Lower lobe of right lung (tissue), 2 donors: ENCODE measurements at regions not wholly inside any gene's neighbourhood (a gene's known extent, or its start where the extent isn't known, plus 50 kb on each side); places are given as distances from the start of the nearest gene placed in this dataset.

Experiments used
- ATAC-seq, 2 donors: fragments of 200-7000 bp; cut with Tn5 transposase; one replicate each; pipeline ENCODE4 v1.9.1; 2020 to 2022; ENCODE audit warnings: mild to moderate bottlenecking in 2 of 2, moderate library complexity in 2 of 2
- DNase-seq: peaks from one replicate; pipeline ENCODE4 v3.0.0-alpha.2; 2020
- H3K27ac ChIP-seq: fragments of 200-600 bp; one replicate; pipeline ENCODE4 v1.8.0; 2022
- H3K27me3 ChIP-seq: fragments of 200-600 bp; one replicate; pipeline ENCODE4 v1.8.0; 2022; ENCODE audit warnings: low read depth
- H3K36me3 ChIP-seq: fragments of 200-600 bp; one replicate; pipeline ENCODE4 v1.8.0; 2022; ENCODE audit warnings: mild to moderate bottlenecking
- H3K4me1 ChIP-seq: fragments of 200-600 bp; one replicate; pipeline ENCODE4 v1.8.0; 2022
- H3K4me3 ChIP-seq: fragments of 200-600 bp; one replicate; pipeline ENCODE4 v1.8.0; 2022; ENCODE audit warnings: mild to moderate bottlenecking
- H3K9me3 ChIP-seq: fragments of 200-600 bp; one replicate; pipeline ENCODE4 v1.8.0; 2022
- CTCF ChIP-seq: fragments of 200-600 bp; IDR thresholded peaks from one replicate; pipeline ENCODE4 v1.8.0; 2022; ENCODE audit warnings: antibody characterized with exemption, mild to moderate bottlenecking
- intact Hi-C: fragments of 100-400 bp; cut with DNase I; formaldehyde crosslinking; loops from one replicate; pipeline ENCODE4 v1.11.0; 2022
- donor health status: DM: no; HTN: yes; CAD: no; lungs with severe emphysema.

GRCh38 chr3:25120665-25121064, 307.4 kb upstream of the RARB start:
- no peak for DNase-seq
- no peaks in the 10 kb centered on the region for H3K27me3 ChIP-seq
- no peaks in the 10 kb centered on the region for H3K4me1 ChIP-seq
- no peak overlapping the region for H3K27ac ChIP-seq
- ATAC-seq, result no peak
- intact Hi-C loops, result no loop called here
- TF ChIP-seq CTCF, result no peak
- H3K36me3 ChIP-seq, result no peaks in the 10 kb centered on the region
- H3K9me3 ChIP-seq, result no peaks in the 10 kb centered on the region
- H3K4me3 ChIP-seq, result no peak overlapping the region

- H3K4me1 ChIP-seq, result no peaks in the 10 kb centered on the region
- no peak for TF ChIP-seq CTCF
- DNase-seq, result no peak
- H3K4me3 ChIP-seq, result no peak overlapping the region
- H3K27me3 ChIP-seq, result no peaks in the 10 kb centered on the region
- H3K9me3 ChIP-seq, result peaks cover 9% of the 10 kb centered on the region
- no peak for ATAC-seq
- no peak overlapping the region for H3K27ac ChIP-seq
- intact Hi-C loops, result no loop called here
- no peaks in the 10 kb centered on the region for H3K36me3 ChIP-seq
These were observed 302.9 kb upstream of the RARB start for GRCh38 chr3:25125201-25125600.

GRCh38 chr3:25128735-25129134, 299.3 kb upstream of the RARB start:
- Histone ChIP-seq H3K4me3 (no peak overlapping the region), H3K27ac (no peak overlapping the region), H3K4me1 (no peaks in the 10 kb centered on the region), H3K27me3 (no peaks in the 10 kb centered on the region), H3K9me3 (peaks cover 9% of the 10 kb centered on the region), H3K36me3 (no peaks in the 10 kb centered on the region)
- ATAC-seq, result no peak
- DNase-seq, result no peak
- intact Hi-C loops, result no loop called here
- TF ChIP-seq CTCF, result no peak

GRCh38 chr3:25130724-25131520, 297.1 kb upstream of the RARB start:
- no peak for TF ChIP-seq CTCF
- H3K36me3 ChIP-seq, result no peaks in the 10 kb centered on the region
- ATAC-seq, result no peak
- H3K9me3 ChIP-seq, result peaks cover 9% of the 10 kb centered on the region
- H3K4me1 ChIP-seq, result no peaks in the 10 kb centered on the region
- H3K27ac ChIP-seq, result no peak overlapping the region
- no peaks in the 10 kb centered on the region for H3K27me3 ChIP-seq
- no peak overlapping the region for H3K4me3 ChIP-seq
- intact Hi-C loops, result no loop called here
- no peak for DNase-seq

- intact Hi-C loops, result no loop called here
- no peak overlapping the region for H3K4me3 ChIP-seq
- H3K27ac ChIP-seq, result no peak overlapping the region
- H3K9me3 ChIP-seq, result peaks cover 7% of the 10 kb centered on the region
- ATAC-seq, result no peak
- H3K4me1 ChIP-seq, result no peaks in the 10 kb centered on the region
- no peaks in the 10 kb centered on the region for H3K27me3 ChIP-seq
- no peaks in the 10 kb centered on the region for H3K36me3 ChIP-seq
- TF ChIP-seq CTCF, result no peak
- DNase-seq, result no peak
These were observed 294.5 kb upstream of the RARB start for GRCh38 chr3:25133588-25133987.
